ENCODE measurements at regions not wholly inside any gene's neighbourhood (a gene's known extent, or its start where the extent isn't known, plus 50 kb on each side); places are given as distances from the start of the nearest gene placed in this dataset.

GRCh38 chr7:53806119-53806518 is 736.1 kb upstream of the VSTM2A start:
- TF ChIP-seq CTCF (IDR thresholded peaks at IDR 0.05) (no peak), POLR2A (IDR thresholded peaks at IDR 0.05) (no peak), POLR2AphosphoS5 (IDR thresholded peaks at IDR 0.05) (no peak)

Measured in prostate gland (tissue), 2 donors.